Suprapubic skin (tissue), 3 donors: ENCODE measurements at regions not wholly inside any gene's neighbourhood (a gene's known extent, or its start where the extent isn't known, plus 50 kb on each side); places are given as distances from the start of the nearest gene placed in this dataset.

ENCODE experiments used
- CTCF ChIP-seq, 2 donors: fragments of 200-600 bp in 1 of 2; fragments of 450-650 bp in 1 of 2; sonication (generic) in 1 of 2; IDR thresholded peaks; one replicate each; pipeline ENCODE4 v1.5.1; 2016 to 2019; ENCODE audit warnings: antibody characterized with exemption in 2 of 2, mild to moderate bottlenecking in 1 of 2, moderate library complexity in 1 of 2
- EP300 ChIP-seq: sonication (generic); formaldehyde crosslinking; IDR thresholded peaks from one replicate; pipeline ENCODE4 v1.6.1; 2017; ENCODE audit warnings: antibody characterized with exemption

GRCh38 chr7:112996331-112996871, 90.2 kb downstream of the GPR85 start:
- no peak for TF ChIP-seq CTCF (IDR thresholded peaks at IDR 0.05)
- no peak for TF ChIP-seq EP300
